ENCODE measurements at regions not wholly inside any gene's neighbourhood (a gene's known extent, or its start where the extent isn't known, plus 50 kb on each side); places are given as distances from the start of the nearest gene placed in this dataset.
A peak's percentile ranks its signal among the peaks of the same experiment; 100 is the strongest.

GRCh38 chr2:228846161-228846560 lies 424.9 kb downstream of the PID1 start:
- TF ChIP-seq CTCF (IDR thresholded peaks at IDR 0.05; ENCODE audit: borderline replicate concordance): no peak
- no peak for DNase-seq

GRCh38 chr2:228845162-228845925 lies 425.7 kb downstream of the PID1 start:
- Histone ChIP-seq H3K4me3 (no peak overlapping the region), H3K27ac (replicated peaks) (no peak overlapping the region), H3K36me3 (no peaks in the 10 kb centered on the region), H3K9me3 (replicated peaks) (no peaks in the 10 kb centered on the region), H3K27me3 (ENCODE audit: low read depth) (no peaks in the 10 kb centered on the region), H3K4me1 (no peaks in the 10 kb centered on the region)
- intact Hi-C loops (cut with micrococcal nuclease): no loop called here
- no peak for TF ChIP-seq CTCF (IDR thresholded peaks at IDR 0.05; ENCODE audit: borderline replicate concordance)
- no peak for DNase-seq

More at GRCh38 chr2:228846161-228846560, 424.9 kb downstream of the PID1 start:
- Histone ChIP-seq H3K36me3 (no peaks in the 10 kb centered on the region), H3K4me3 (no peak overlapping the region), H3K27me3 (ENCODE audit: low read depth) (no peaks in the 10 kb centered on the region), H3K4me1 (no peaks in the 10 kb centered on the region), H3K27ac (replicated peaks) (no peak overlapping the region), H3K9me3 (replicated peaks) (no peaks in the 10 kb centered on the region)
- intact Hi-C loops (cut with micrococcal nuclease): no loop called here

GRCh38 chr2:228841877-228842276 lies 429.2 kb downstream of the PID1 start:
- TF ChIP-seq CTCF (IDR thresholded peaks at IDR 0.05; ENCODE audit: borderline replicate concordance): no peak
- intact Hi-C loops (cut with micrococcal nuclease): no loop called here
- no peak for DNase-seq
- no peaks in the 10 kb centered on the region for H3K4me1 ChIP-seq
- peak overlapping the region; percentile 59 for H3K27ac ChIP-seq (replicated peaks)
- no peak overlapping the region for H3K4me3 ChIP-seq
- no peaks in the 10 kb centered on the region for H3K36me3 ChIP-seq
- H3K9me3 ChIP-seq (replicated peaks): no peaks in the 10 kb centered on the region
- H3K27me3 ChIP-seq (ENCODE audit: low read depth): no peaks in the 10 kb centered on the region

- TF ChIP-seq CTCF (IDR thresholded peaks at IDR 0.05; ENCODE audit: borderline replicate concordance): no peak
- DNase-seq: no peak
- intact Hi-C loops (cut with micrococcal nuclease): no loop called here
- Histone ChIP-seq H3K9me3 (replicated peaks) (no peaks in the 10 kb centered on the region), H3K4me3 (no peak overlapping the region), H3K27ac (replicated peaks) (peak overlapping the region; percentile 59), H3K27me3 (ENCODE audit: low read depth) (no peaks in the 10 kb centered on the region), H3K36me3 (no peaks in the 10 kb centered on the region), H3K4me1 (no peaks in the 10 kb centered on the region)
These were observed 429.6 kb downstream of the PID1 start for GRCh38 chr2:228841475-228841874.

- no peaks in the 10 kb centered on the region for H3K27me3 ChIP-seq (ENCODE audit: low read depth)
- DNase-seq: no peak
- intact Hi-C loops (cut with micrococcal nuclease): no loop called here
- H3K27ac ChIP-seq (replicated peaks): peak overlapping the region; percentile 59
- H3K4me3 ChIP-seq: peak overlapping the region; percentile 26
- H3K9me3 ChIP-seq (replicated peaks): no peaks in the 10 kb centered on the region
- no peaks in the 10 kb centered on the region for H3K36me3 ChIP-seq
- H3K4me1 ChIP-seq: no peaks in the 10 kb centered on the region
- TF ChIP-seq CTCF (IDR thresholded peaks at IDR 0.05; ENCODE audit: borderline replicate concordance): no peak
These were observed 430.4 kb downstream of the PID1 start for GRCh38 chr2:228840743-228841114.

All from left ventricle myocardium inferior (tissue), 1 donor.